ENCODE measurements at regions not wholly inside any gene's neighbourhood (a gene's known extent, or its start where the extent isn't known, plus 50 kb on each side); places are given as distances from the start of the nearest gene placed in this dataset.

- TF ChIP-seq CREB1 (IDR thresholded peaks at IDR 0.05; ENCODE audit: low read depth) (no peak), FOXM1 (IDR thresholded peaks at IDR 0.05; ENCODE audit: borderline replicate concordance, low read depth) (no peak), NFIC (IDR thresholded peaks at IDR 0.05) (no peak), CEBPB (IDR thresholded peaks at IDR 0.05) (no peak), RAD21 (IDR thresholded peaks at IDR 0.05; ENCODE audit: low read depth) (no peak), TAF1 (IDR thresholded peaks at IDR 0.05; ENCODE audit: low read depth) (no peak), EP300 (IDR thresholded peaks at IDR 0.05; ENCODE audit: borderline replicate concordance) (no peak), TEAD4 (IDR thresholded peaks at IDR 0.05) (no peak), REST (IDR thresholded peaks at IDR 0.05; ENCODE audit: low read depth) (no peak), MAX (IDR thresholded peaks at IDR 0.05) (no peak), TCF12 (IDR thresholded peaks at IDR 0.05; ENCODE audit: low read depth) (no peak), ZBTB7A (IDR thresholded peaks at IDR 0.05; ENCODE audit: low read depth) (no peak), YY1 (IDR thresholded peaks at IDR 0.05; ENCODE audit: low read depth) (no peak), EGR1 (IDR thresholded peaks at IDR 0.05) (no peak), USF1 (IDR thresholded peaks at IDR 0.05) (no peak)
Observed at GRCh38 chr20:56693217-56693616, 64.1 kb downstream of the TFAP2C start.

GRCh38 chr20:56697476-56697875, 68.4 kb downstream of the TFAP2C start:
- TF ChIP-seq NFIC (IDR thresholded peaks at IDR 0.05) (no peak), REST (IDR thresholded peaks at IDR 0.05; ENCODE audit: low read depth) (no peak), YY1 (IDR thresholded peaks at IDR 0.05; ENCODE audit: low read depth) (no peak), FOXM1 (IDR thresholded peaks at IDR 0.05; ENCODE audit: borderline replicate concordance, low read depth) (no peak), TCF12 (IDR thresholded peaks at IDR 0.05; ENCODE audit: low read depth) (no peak), USF1 (IDR thresholded peaks at IDR 0.05) (no peak), EP300 (IDR thresholded peaks at IDR 0.05; ENCODE audit: borderline replicate concordance) (no peak), EGR1 (IDR thresholded peaks at IDR 0.05) (no peak), TAF1 (IDR thresholded peaks at IDR 0.05; ENCODE audit: low read depth) (no peak), RAD21 (IDR thresholded peaks at IDR 0.05; ENCODE audit: low read depth) (no peak), ZBTB7A (IDR thresholded peaks at IDR 0.05; ENCODE audit: low read depth) (no peak), CREB1 (IDR thresholded peaks at IDR 0.05; ENCODE audit: low read depth) (no peak), MAX (IDR thresholded peaks at IDR 0.05) (no peak), TEAD4 (IDR thresholded peaks at IDR 0.05) (no peak), CEBPB (IDR thresholded peaks at IDR 0.05) (no peak)

- no peak for TF ChIP-seq YY1 (IDR thresholded peaks at IDR 0.05; ENCODE audit: low read depth)
- no peak for TF ChIP-seq CREB1 (IDR thresholded peaks at IDR 0.05; ENCODE audit: low read depth)
- TF ChIP-seq CEBPB (IDR thresholded peaks at IDR 0.05): no peak
- TF ChIP-seq ZBTB7A (IDR thresholded peaks at IDR 0.05; ENCODE audit: low read depth): no peak
- no peak for TF ChIP-seq EP300 (IDR thresholded peaks at IDR 0.05; ENCODE audit: borderline replicate concordance)
- no peak for TF ChIP-seq TAF1 (IDR thresholded peaks at IDR 0.05; ENCODE audit: low read depth)
- no peak for TF ChIP-seq TEAD4 (IDR thresholded peaks at IDR 0.05)
- no peak for TF ChIP-seq USF1 (IDR thresholded peaks at IDR 0.05)
- no peak for TF ChIP-seq RAD21 (IDR thresholded peaks at IDR 0.05; ENCODE audit: low read depth)
- no peak for TF ChIP-seq EGR1 (IDR thresholded peaks at IDR 0.05)
Observed at GRCh38 chr20:56698297-56698696, 69.2 kb downstream of the TFAP2C start.

GRCh38 chr20:56698749-56699148, 69.6 kb downstream of the TFAP2C start:
- TF ChIP-seq CEBPB (IDR thresholded peaks at IDR 0.05) (no peak), EP300 (IDR thresholded peaks at IDR 0.05; ENCODE audit: borderline replicate concordance) (no peak), CREB1 (IDR thresholded peaks at IDR 0.05; ENCODE audit: low read depth) (no peak), FOXM1 (IDR thresholded peaks at IDR 0.05; ENCODE audit: borderline replicate concordance, low read depth) (no peak), RAD21 (IDR thresholded peaks at IDR 0.05; ENCODE audit: low read depth) (no peak), USF1 (IDR thresholded peaks at IDR 0.05) (no peak), MAX (IDR thresholded peaks at IDR 0.05) (no peak), TCF12 (IDR thresholded peaks at IDR 0.05; ENCODE audit: low read depth) (no peak), YY1 (IDR thresholded peaks at IDR 0.05; ENCODE audit: low read depth) (no peak), REST (IDR thresholded peaks at IDR 0.05; ENCODE audit: low read depth) (no peak), TAF1 (IDR thresholded peaks at IDR 0.05; ENCODE audit: low read depth) (no peak), TEAD4 (IDR thresholded peaks at IDR 0.05) (no peak), EGR1 (IDR thresholded peaks at IDR 0.05) (no peak), ZBTB7A (IDR thresholded peaks at IDR 0.05; ENCODE audit: low read depth) (no peak), NFIC (IDR thresholded peaks at IDR 0.05) (no peak)

Measured in Ishikawa (cell line).